ENCODE measurements at regions not wholly inside any gene's neighbourhood (a gene's known extent, or its start where the extent isn't known, plus 50 kb on each side); places are given as distances from the start of the nearest gene placed in this dataset.

DNA sequence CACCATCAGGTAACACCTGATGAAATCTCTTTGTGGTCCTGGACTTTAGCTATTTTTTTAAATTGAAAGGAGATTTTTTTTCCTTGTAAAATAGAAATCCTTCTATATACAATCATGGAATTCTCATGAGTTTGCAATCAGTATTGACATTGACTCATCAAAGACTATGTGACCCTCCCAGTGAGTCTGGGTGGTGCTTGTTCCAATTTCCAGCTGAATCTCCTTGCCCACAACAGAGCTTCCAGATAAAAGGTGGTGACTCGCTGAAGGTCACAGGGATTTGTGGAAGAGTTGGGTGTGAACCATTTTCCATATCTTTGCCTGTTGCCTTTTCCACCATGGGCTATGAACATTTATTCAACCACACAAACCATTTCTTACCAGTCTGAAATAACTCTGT, 486.6 kb downstream of the AJAP1 start:
- TF ChIP-seq, protein P1, sequence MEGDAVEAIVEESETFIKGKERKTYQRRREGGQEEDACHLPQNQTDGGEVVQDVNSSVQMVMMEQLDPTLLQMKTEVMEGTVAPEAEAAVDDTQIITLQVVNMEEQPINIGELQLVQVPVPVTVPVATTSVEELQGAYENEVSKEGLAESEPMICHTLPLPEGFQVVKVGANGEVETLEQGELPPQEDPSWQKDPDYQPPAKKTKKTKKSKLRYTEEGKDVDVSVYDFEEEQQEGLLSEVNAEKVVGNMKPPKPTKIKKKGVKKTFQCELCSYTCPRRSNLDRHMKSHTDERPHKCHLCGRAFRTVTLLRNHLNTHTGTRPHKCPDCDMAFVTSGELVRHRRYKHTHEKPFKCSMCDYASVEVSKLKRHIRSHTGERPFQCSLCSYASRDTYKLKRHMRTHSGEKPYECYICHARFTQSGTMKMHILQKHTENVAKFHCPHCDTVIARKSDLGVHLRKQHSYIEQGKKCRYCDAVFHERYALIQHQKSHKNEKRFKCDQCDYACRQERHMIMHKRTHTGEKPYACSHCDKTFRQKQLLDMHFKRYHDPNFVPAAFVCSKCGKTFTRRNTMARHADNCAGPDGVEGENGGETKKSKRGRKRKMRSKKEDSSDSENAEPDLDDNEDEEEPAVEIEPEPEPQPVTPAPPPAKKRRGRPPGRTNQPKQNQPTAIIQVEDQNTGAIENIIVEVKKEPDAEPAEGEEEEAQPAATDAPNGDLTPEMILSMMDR (IDR thresholded peaks at IDR 0.05; ENCODE audit: poor library complexity, severe bottlenecking), result no peak
- TF ChIP-seq POLR2AphosphoS5 (IDR thresholded peaks at IDR 0.05), result no peak
- no peak for TF ChIP-seq SMC3 (conservative IDR thresholded peaks at IDR 0.05; ENCODE audit: poor library complexity)
- no peak for TF ChIP-seq TAF1 (IDR thresholded peaks at IDR 0.05; ENCODE audit: low read depth)
- no peak for TF ChIP-seq EZH2 (IDR thresholded peaks at IDR 0.05; ENCODE audit: borderline replicate concordance, insufficient read depth, low read length, poor library complexity, severe bottlenecking)
- TF ChIP-seq EP300 (conservative IDR thresholded peaks at IDR 0.05; ENCODE audit: poor library complexity, severe bottlenecking), result no peak
